NT2/D1 (cell line): ENCODE measurements at regions not wholly inside any gene's neighbourhood (a gene's known extent, or its start where the extent isn't known, plus 50 kb on each side); places are given as distances from the start of the nearest gene placed in this dataset.

ENCODE experiments used
- DNase-seq: peaks from one replicate; pipeline ENCODE4 v3.0.0-alpha.2; 2011; ENCODE audit warnings: low read depth, low spot score
- H3K27me3 ChIP-seq: 2 replicates; pipeline ENCODE4 v1.6.0; 2011; ENCODE audit warnings: mild to moderate bottlenecking; ENCODE audit not compliant: insufficient read length, insufficient read depth
- H3K36me3 ChIP-seq: 2 replicates; pipeline ENCODE4 v1.6.1; 2011; ENCODE audit warnings: mild to moderate bottlenecking, low read length, mixed read lengths; ENCODE audit not compliant: insufficient read depth, insufficient read length
- H3K4me1 ChIP-seq: 2 replicates; pipeline ENCODE4 v1.5.1; 2011; ENCODE audit not compliant: insufficient read depth, insufficient read length
- H3K4me3 ChIP-seq: 2 replicates; pipeline ENCODE4 v1.5.1; 2011; ENCODE audit warnings: low read depth; ENCODE audit not compliant: insufficient read length
- H3K9ac ChIP-seq: 2 replicates; pipeline ENCODE4 v1.6.0; 2011; ENCODE audit warnings: low read depth; ENCODE audit not compliant: insufficient read length
- H3K9me3 ChIP-seq: 2 replicates; pipeline ENCODE4 v1.5.1; 2011; ENCODE audit warnings: mild to moderate bottlenecking, low read length; ENCODE audit not compliant: insufficient read depth
- SUZ12 ChIP-seq: IDR thresholded peaks from 2 replicates; pipeline ENCODE4 v1.6.1; 2011; ENCODE audit not compliant: insufficient read length, insufficient read depth; ENCODE audit errors: extremely low read depth
- YY1 ChIP-seq: IDR thresholded peaks from 2 replicates; pipeline ENCODE4 v1.6.1; 2011; ENCODE audit not compliant: insufficient read length, insufficient read depth
- ZNF274 ChIP-seq: IDR thresholded peaks from 2 replicates; pipeline ENCODE4 v1.6.1; 2011; ENCODE audit warnings: mild to moderate bottlenecking, low read depth, low read length

DNA sequence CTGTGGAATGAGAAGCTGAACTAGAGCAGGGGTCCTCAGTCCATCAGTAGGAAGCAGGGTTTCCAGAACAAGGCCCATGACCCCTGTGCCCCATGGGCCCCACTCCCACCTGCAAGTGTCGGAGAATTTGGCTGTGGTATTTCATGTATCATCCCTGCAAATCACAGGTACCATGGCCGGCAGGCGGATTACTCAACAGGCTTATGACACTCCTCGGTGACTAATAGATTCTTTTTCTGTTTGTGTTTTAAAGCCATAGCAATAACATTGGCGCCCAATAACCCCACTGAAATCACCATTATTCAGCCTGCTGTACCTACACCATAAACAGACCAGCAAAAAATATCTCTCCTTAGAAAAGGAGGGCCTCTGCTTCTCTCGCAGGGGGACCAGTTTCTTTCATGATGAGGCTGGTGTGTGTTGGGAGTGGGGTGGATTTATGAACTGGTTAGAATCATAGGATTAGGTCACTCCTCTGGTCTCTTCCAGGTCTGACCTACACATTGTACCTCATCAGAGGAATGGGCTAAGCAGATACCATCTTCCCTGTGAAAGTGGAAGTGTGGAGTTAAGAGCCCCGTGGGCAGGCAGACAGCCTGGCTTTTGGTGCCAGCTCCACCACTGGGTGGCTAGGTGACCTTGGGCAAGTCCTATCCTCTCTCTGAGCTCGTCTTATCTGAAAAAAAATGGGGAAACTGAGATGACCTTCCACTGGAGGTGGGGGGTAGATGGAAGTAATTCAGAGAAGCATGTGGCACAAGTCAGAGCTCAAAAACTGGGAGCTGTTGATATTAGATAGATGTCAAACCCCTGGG, 60.2 kb upstream of the WNT11 start:
- H3K9ac ChIP-seq, result no peak overlapping the region
- no peak for DNase-seq
- no peaks in the 10 kb centered on the region for H3K27me3 ChIP-seq
- H3K9me3 ChIP-seq, result no peaks in the 10 kb centered on the region
- H3K4me1 ChIP-seq, result no peaks in the 10 kb centered on the region
- H3K36me3 ChIP-seq, result no peaks in the 10 kb centered on the region
- H3K4me3 ChIP-seq, result no peak overlapping the region
- TF ChIP-seq SUZ12, result no peak
- no peak for TF ChIP-seq ZNF274
- TF ChIP-seq YY1, result no peak

DNA sequence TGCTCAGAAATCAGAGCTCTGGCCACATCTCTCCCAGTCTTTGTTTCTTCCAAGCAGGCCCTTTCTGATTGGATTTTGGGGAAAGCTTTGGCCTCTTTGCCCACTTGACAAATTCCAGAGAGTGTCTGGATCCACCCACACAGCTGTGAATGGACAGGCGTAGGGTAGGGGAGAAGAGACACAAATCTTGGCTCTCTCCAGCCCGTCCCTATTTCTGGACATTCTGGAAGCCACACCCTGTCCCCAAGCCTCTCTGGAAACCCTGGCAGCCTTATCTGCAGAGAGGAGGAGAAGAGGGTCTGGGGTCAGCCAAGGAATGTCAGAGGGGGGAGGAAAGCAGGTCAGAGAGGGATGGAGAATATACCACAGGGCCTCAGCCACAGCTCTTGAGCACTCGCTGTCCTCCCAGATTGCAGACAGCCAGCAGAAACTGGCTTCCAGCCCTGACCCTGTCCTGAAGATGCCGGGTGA, 59.5 kb upstream of the WNT11 start:
- H3K4me1 ChIP-seq, result no peaks in the 10 kb centered on the region
- no peak overlapping the region for H3K4me3 ChIP-seq
- TF ChIP-seq ZNF274, result no peak
- no peak for TF ChIP-seq SUZ12
- no peak for TF ChIP-seq YY1
- DNase-seq, result no peak
- no peaks in the 10 kb centered on the region for H3K9me3 ChIP-seq
- no peaks in the 10 kb centered on the region for H3K36me3 ChIP-seq
- H3K27me3 ChIP-seq, result no peaks in the 10 kb centered on the region
- H3K9ac ChIP-seq, result no peak overlapping the region

DNA sequence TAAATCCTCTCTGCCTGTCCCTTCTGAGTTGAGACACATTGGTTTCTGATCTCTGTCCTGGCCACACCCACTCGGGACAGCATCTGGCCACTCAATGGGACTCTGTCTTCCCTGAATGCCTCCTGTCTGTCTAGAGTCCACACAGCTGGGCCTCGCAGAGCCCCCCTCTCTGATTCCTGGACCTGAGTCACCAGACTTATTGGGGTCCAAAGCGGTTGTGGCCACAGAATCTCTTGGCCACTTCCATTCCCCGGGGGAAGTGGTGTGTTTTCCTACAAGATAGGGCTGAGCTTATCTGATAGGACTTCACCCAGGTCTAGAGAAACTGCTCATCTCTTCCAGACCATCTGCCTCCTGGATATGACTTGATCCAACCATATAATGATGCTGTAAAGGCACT, 57.4 kb upstream of the WNT11 start:
- H3K27me3 ChIP-seq, result peaks cover 7% of the 10 kb centered on the region
- H3K36me3 ChIP-seq, result no peaks in the 10 kb centered on the region
- TF ChIP-seq YY1 (no peak), SUZ12 (no peak), ZNF274 (no peak)
- no peak overlapping the region for H3K4me3 ChIP-seq
- H3K9me3 ChIP-seq, result no peaks in the 10 kb centered on the region
- no peak overlapping the region for H3K9ac ChIP-seq
- H3K4me1 ChIP-seq, result no peaks in the 10 kb centered on the region
- DNase-seq, result no peak

DNA sequence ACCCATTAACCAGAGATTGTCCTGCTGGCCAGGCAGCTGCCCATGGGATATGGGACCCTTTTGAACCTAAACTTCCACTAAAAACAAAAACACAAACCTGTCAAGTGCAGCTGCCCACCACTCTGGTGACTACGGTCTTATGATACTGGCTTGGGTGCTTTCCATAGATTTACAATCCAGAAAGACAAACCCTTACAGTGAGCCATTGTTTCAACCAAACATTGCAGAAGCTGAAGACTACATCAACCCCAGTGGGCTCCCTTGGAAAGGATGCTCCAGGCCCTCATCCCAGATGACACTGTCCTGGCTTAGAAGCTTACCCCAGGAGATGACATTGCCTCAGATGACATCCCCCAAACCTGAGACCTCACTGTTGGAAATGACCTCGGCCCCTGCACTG, 56.9 kb upstream of the WNT11 start:
- no peak overlapping the region for H3K9ac ChIP-seq
- H3K9me3 ChIP-seq, result no peaks in the 10 kb centered on the region
- H3K36me3 ChIP-seq, result no peaks in the 10 kb centered on the region
- no peak overlapping the region for H3K4me3 ChIP-seq
- H3K4me1 ChIP-seq, result no peaks in the 10 kb centered on the region
- no peak for DNase-seq
- H3K27me3 ChIP-seq, result peaks cover 7% of the 10 kb centered on the region
- TF ChIP-seq ZNF274 (no peak), SUZ12 (no peak)

DNA sequence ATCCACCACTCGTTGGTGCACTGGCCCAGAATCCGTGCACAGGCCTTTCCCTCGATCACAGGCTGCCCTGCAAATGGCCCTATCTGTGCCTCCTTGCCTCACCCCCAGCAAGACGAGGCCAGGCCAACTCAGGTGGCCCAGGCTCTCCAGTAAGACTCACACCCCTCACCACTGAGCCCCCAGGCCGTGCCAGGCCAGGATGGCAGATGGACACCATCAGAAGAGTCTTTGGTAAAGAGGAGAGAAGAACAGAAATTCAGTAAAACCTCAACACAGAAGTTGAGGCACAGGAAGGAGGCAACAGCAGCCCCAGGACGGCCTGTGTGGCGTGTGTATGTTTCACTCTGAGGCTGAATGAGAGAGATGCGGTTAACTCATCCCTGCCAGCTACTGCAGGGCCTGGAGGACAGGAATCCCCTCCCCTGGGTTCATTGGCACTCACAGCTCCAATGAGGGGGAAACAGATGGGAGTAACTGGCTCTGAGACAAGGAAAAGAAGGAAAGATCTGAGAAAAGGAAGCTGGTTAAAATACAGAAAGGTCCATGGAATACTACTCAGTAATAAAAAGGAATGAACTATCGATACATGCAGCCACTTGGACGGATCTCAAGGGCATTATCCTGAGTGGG, 54.1 kb upstream of the WNT11 start:
- no peaks in the 10 kb centered on the region for H3K36me3 ChIP-seq
- peaks cover 7% of the 10 kb centered on the region for H3K27me3 ChIP-seq
- H3K9ac ChIP-seq, result no peak overlapping the region
- peaks cover 6% of the 10 kb centered on the region for H3K4me1 ChIP-seq
- H3K4me3 ChIP-seq, result no peak overlapping the region
- no peak for TF ChIP-seq ZNF274
- TF ChIP-seq YY1, result no peak
- TF ChIP-seq SUZ12, result no peak
- no peaks in the 10 kb centered on the region for H3K9me3 ChIP-seq
- DNase-seq, result no peak

DNA sequence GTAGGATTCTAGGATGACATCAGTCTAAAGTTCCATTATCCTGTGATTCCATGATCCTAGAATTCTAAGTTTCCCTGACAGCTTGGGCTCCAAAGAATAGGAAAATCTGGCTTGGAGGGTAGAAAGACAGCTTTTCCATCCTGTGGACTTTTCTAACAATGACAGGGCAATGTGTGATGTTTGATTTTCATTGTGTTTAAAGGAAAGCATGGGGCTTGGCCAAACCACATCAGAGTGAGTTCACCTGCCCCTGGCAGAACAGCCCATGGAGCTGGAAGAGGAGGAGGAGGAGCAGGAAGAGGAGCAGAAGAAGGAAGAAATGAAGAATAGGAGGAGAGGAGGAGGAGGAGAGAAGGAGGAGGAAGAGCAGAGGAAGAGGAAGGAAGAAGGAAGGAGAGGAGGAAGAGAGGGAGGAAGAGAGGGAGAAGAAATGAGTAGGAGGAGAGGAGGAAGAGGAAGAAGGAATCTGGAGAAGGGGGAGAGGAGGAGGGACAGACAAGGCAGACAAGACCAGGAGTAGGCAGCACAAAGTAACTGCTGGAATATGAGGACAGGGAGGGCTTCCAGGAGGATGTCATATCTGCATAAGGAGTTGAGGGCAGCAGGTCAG, 53.1 kb upstream of the WNT11 start:
- Histone ChIP-seq H3K4me1 (peaks cover 6% of the 10 kb centered on the region), H3K9ac (no peak overlapping the region), H3K36me3 (no peaks in the 10 kb centered on the region), H3K27me3 (peaks cover 7% of the 10 kb centered on the region), H3K9me3 (no peaks in the 10 kb centered on the region), H3K4me3 (no peak overlapping the region)
- TF ChIP-seq ZNF274, result no peak
- no peak for TF ChIP-seq YY1
- TF ChIP-seq SUZ12, result no peak
- no peak for DNase-seq

DNA sequence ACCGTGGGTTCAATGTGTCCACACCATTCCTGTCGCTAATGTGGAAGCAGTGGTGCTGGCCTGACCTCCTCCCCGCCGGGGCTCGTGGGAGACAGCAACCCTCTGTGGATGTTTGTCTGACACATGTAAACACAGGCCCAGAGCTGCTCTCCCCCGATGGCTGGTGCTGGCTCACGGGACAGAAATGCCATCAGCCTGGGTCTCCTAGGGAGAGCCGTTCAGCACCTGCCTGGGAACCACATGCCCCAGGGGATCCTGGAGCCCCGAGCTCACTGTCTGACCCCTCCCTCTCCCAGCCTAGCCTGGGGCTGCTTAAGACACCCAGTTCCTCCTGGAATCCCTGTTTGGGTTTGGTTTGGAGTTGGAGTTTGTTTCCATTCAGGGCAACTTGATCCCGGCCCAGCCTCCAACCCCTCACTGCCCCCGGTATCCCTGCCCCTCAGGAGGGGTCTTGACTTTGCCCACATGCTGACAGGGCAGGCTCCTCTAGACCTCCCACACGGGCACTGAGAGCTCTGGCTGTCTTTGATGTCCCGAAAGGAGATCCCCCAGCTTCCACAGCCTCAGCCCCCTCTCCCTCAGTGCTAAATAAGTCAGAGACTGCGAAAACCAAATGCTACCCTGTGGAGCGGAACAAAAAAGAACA, 50.9 kb upstream of the WNT11 start:
- Histone ChIP-seq H3K9me3 (no peaks in the 10 kb centered on the region), H3K36me3 (no peaks in the 10 kb centered on the region), H3K9ac (no peak overlapping the region), H3K4me3 (no peak overlapping the region), H3K4me1 (peaks cover 6% of the 10 kb centered on the region), H3K27me3 (peaks cover 7% of the 10 kb centered on the region)
- no peak for TF ChIP-seq ZNF274
- TF ChIP-seq YY1, result no peak
- no peak for TF ChIP-seq SUZ12
- DNase-seq, result no peak
